ENCODE measurements at regions not wholly inside any gene's neighbourhood (a gene's known extent, or its start where the extent isn't known, plus 50 kb on each side); places are given as distances from the start of the nearest gene placed in this dataset.
"Not testable (repeated sequence)": the region's sequence is repeated elsewhere in the genome, so short reads cannot be mapped to it uniquely, and the experiment has no call there.

DNA sequence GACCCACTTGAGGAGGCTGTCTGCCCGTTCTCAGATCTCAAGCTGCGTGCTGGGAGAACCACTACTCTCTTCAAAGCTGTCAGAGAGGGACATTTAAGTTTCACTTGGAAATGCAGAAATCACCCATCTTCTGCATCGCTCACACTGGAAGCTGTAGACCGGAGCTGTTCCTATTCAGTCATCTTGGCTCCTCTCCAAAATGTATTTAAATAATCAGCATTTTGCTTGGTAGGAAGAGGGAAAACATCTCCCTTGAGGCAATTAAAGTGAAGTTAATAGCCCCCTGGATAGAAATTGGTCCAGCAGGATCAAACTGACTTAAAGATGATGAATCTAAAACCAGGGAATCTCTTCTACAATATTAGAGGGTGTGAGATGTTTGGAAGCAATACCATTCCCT, 151.7 kb downstream of the CSNK2A3 start:
- not testable (repeated sequence) for TF ChIP-seq CTCF (IDR thresholded peaks at IDR 0.05 in 2 of 3, conservative IDR thresholded peaks at IDR 0.05 in 1 of 3; ENCODE audit: borderline replicate concordance in 1 of 3, insufficient read depth in 1 of 3, low read depth in 2 of 3, low read length in 2 of 3); SIN3A (IDR thresholded peaks at IDR 0.05; ENCODE audit: low read depth); SRF (IDR thresholded peaks at IDR 0.05; ENCODE audit: low read depth); ZBTB33 (IDR thresholded peaks at IDR 0.05; ENCODE audit: extremely low read depth, insufficient replicate concordance, low read length); CBX3 (IDR thresholded peaks at IDR 0.05; ENCODE audit: low read depth); RAD21 (IDR thresholded peaks at IDR 0.05; ENCODE audit: low read depth); EGR1 (IDR thresholded peaks at IDR 0.05; ENCODE audit: low read depth); REST (IDR thresholded peaks at IDR 0.05; ENCODE audit: low read depth)

All from HCT116 (cell line).